ENCODE measurements at regions not wholly inside any gene's neighbourhood (a gene's known extent, or its start where the extent isn't known, plus 50 kb on each side); places are given as distances from the start of the nearest gene placed in this dataset.

DNA sequence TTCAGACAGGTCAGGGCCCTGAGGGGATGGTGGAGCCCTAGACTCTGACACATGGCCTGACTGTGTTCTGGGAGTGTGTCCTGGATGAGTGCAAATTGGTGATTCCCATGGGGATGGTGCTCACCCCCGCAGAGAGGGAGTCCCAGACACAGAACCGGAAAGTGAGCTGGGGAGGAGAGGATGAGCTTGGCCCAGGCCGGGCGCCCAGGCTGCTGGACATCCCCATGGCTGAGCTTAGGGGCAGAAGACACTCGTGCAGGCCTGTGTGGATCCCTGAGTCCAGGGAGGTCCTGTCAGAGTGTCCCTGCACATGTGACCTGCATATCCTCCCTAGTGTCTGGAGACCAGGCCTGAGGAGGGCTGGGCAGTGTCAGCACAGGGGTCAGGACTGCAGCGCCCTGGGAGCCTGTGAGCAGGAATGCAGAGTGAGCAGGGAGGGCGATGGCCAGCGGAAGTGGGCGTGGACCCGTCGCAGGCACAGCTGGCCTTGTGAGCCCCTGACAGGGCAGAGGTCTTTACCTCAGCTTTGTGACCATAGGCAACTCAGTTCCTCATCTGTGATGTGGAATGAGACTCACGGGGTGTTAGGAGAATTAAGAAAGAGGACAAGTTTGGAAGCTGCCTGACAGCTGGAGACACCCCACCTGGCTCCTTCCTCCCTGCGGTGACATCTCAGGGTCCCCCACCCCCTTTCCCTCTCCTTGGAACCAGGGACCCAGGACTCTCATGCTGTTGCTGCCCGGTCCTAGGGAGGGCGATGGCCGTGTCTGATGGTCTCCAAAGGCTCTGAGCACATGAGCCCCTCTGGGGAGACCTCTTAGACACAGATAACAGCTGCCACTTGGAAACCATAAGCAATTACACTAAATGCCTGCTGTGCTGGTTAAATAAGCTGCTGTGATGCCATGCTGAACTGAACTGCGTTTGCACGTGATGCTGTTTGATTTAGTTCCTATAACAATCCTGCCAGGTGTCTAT, 62.6 kb upstream of the HS6ST1 start:
- DNase-seq, result peak; percentile 67

DNA sequence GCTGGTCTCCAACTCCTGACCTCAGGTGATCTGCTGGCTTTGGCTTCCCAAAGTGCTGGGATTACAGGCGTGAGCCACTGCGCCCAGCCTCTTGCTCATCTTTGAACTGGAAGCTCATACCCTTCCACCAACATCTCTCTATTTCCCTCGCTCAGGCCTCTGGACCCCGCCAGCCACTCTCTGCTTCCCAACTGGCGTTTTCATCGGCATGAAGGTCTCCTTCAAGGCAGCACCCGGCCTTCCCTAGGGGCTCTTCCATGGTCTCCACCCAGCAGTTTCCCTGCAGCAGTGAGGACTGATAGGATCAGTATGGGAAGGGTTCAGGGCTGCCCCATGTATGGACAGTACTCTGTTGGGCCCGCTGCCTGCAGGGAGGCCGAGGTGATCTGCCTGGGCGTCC, 65.8 kb upstream of the HS6ST1 start:
- DNase-seq, result no peak

- DNase-seq, result no peak
These were observed 66.3 kb upstream of the HS6ST1 start for GRCh38 chr2:128384956-128385355.

GRCh38 chr2:128385365-128385764, 66.7 kb upstream of the HS6ST1 start:
- DNase-seq, result no peak

DNA sequence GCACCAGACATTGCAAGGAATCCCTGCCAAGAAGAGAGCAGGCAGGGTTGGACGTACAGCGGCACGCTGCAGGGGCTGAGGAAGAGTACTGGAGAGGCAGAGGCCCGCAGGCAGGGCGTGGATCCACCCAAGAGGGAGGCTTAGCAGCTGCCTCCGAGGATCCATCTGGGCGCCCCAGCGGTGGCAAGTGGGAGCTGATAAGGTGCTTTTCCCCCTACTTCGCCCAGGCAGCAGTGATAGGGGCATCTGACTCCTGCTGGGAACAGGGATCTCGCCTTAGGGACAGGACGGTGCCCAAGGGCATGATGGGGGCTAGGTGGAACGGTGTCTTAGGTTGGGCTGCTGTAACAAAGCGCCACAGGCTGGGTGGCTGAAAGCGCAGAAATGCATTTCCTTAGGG, 67.4 kb upstream of the HS6ST1 start:
- no peak for DNase-seq

DNA sequence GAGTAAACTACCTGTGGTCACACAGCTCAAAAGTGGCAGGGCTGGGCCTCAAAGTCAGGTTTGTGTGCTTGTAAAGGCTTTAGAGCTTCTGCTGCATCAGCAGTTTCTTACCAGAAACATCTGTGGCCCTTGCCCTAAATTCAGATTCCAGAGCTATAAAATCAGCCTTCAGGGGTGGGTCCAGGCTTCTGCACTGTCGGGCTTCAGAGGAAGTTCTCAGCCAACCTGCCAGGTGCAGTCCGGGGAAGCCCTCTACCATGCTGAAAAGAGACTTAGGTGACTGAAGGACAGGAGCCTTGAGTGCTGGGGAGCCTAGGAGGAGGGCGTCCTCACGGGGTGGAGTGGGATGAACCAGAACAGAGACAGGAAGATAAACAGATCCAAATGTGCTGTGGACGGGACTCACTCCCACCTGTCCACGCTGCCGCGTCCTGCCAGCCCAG, 69.9 kb upstream of the HS6ST1 start:
- no peak for DNase-seq

DNA sequence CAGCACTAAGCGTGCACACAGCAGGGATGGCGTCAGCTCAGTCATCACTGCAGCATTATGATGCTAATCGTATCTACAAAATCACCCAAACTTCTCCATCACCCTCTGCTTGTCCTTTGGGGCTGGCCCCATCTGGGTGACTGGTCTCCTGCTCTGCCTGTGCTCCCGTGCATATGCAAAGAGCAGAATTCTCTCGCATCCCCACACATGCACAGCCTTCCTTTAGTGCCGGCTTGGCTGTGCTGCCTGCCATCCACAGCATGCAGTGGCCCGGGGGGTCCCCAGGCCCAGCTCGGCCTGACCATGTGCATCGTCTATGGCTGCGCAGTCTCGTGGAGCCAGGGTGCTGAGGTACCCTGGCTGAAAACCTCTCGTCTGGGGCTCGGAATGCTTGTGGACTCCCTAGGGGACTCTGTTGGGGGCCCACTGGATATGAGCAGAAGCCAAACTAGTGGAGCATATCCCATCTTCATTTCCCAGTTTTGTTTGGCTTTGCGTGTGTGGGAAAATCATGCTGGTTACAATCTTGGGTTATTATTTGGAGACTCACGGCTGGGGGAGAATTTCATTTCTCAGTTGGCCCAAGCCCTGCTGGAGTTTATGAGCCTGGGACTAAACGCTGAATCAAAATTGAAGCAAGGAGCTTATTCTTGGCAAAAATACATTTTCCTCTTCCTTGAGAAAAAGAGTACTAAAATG, 70.9 kb upstream of the HS6ST1 start:
- no peak for DNase-seq

GRCh38 chr2:128390256-128390990, 71.8 kb upstream of the HS6ST1 start:
- no peak for DNase-seq

- no peak for DNase-seq
These were observed 72.4 kb upstream of the HS6ST1 start for GRCh38 chr2:128390991-128391630.

- no peak for DNase-seq
These were observed 73.0 kb upstream of the HS6ST1 start for GRCh38 chr2:128391679-128392078.

GRCh38 chr2:128392207-128392606, 73.5 kb upstream of the HS6ST1 start:
- DNase-seq, result no peak

- DNase-seq, result no peak
These were observed 75.5 kb upstream of the HS6ST1 start for GRCh38 chr2:128394007-128394730.

DNA sequence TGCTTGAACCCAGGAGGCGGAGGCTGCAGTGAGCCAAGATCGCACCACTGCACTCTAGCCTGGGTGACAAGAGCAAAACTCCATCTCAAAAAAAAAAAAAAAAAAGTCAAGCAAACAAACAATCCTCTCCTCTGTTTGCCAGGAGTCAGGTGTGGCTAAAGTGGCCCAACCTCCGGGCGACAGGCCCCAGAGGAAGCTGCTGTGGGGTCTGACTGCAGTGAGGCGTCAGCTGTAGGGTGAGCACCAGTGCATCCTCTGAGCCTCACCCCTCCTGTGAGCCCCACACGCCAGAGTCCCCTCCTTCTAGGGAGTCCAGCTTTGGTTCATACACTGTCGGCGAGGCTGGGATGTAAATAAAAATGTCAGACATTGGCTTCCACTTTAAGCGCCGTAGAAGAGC, 76.5 kb upstream of the HS6ST1 start:
- no peak for DNase-seq

- no peak for DNase-seq
These were observed 77.2 kb upstream of the HS6ST1 start for GRCh38 chr2:128395640-128396499.

GRCh38 chr2:128396500-128396891, 77.8 kb upstream of the HS6ST1 start:
- no peak for DNase-seq

GRCh38 chr2:128396946-128397345, 78.3 kb upstream of the HS6ST1 start:
- no peak for DNase-seq

DNA sequence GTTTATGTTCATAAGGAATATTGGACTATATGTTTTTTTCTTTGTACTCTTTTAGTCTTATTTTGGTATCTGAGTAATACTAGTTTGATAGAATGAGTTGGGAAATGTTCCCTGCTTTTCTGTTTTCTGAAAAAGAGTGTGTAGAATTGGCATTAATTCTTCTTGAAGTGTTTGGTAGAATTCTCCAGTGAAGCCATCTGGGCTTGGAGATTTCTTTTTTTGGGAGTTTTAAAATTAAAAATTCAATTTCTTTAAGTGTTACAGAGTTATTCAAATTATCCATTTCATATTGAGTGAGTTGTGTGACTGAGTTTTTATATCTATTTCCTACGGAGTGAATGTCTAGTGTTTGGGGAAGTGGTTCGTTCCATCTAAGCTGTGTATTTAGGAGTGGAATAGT, 80.6 kb upstream of the HS6ST1 start:
- DNase-seq, result no peak

DNA sequence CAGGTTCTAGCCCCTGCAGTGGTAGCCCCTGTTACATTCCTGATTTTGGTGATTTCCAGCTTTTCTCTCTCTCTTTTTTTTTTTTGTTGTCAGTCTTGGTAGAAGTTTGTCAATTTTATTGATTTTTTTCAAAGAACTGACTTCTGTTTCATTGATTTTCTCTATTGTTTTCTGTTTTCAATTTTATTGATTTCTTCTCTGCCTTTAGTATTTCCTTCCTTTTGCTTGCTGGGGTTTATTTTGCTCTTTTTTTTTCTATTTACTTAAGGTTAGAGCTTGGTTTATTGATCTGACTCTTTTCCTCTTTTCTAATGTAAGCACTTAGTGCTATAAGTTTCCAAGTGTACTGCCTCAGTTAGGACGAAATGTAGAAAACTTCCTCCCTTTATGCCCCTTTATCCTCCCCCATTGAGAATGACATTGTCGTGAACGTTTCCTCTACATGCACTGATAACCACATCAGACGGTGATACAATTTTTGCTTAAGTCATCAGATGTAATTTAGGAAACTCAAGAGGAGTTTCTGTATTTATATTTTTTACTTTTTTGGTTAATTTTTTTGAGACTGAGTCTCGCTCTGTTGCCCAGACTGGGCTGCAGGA, 81.1 kb upstream of the HS6ST1 start:
- no peak for DNase-seq

DNA sequence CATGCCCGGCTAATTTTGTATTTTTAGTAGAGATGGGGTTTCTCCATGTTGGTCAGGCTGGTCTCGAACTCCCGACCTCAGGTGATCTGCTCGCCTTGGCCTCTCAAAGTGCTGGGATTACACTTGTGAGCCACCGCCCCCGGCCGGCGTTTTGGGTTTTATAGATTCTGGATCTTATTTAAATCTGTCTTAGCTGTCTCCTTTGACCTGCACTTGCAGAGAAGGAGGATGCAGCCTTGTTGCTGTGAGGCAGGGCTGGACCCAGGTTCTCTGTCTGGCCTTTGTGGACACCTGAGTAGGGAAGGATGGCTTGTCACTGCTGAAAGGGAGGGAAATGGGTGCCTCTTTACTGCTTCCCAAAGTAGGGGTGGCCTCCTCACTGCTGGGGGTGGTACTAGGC, 83.0 kb upstream of the HS6ST1 start:
- no peak for DNase-seq

- DNase-seq, result no peak
These were observed 84.4 kb upstream of the HS6ST1 start for GRCh38 chr2:128402911-128403670.
